AG04450 (cell line): ENCODE measurements at regions not wholly inside any gene's neighbourhood (a gene's known extent, or its start where the extent isn't known, plus 50 kb on each side); places are given as distances from the start of the nearest gene placed in this dataset.

Source experiments
- CTCF ChIA-PET: fragments of 300-600, 350-600 bp; formaldehyde crosslinking; extraction: SDS; loops from one replicate; lab custom pipeline; 2022; ENCODE audit warnings: antibody characterized with exemption, inconsistent platforms; lab: Charles Lee
- POLR2A ChIA-PET: fragments of 350-600 bp; formaldehyde crosslinking; extraction: SDS; loops from one replicate; lab custom pipeline; 2021; ENCODE audit warnings: antibody characterized with exemption, inconsistent platforms; lab: Yijun Ruan, JAX
- DNase-seq: peaks from one replicate; pipeline ENCODE4 v3.0.0-alpha.2; 2011; ENCODE audit warnings: low read depth, low spot score
- H3K27ac ChIP-seq: one replicate; pipeline ENCODE4 v1.5.1; 2012; ENCODE audit warnings: low read depth, low read length, control low read depth
- H3K27me3 ChIP-seq: one replicate; pipeline ENCODE4 v1.6.0; 2012; ENCODE audit warnings: low read length; ENCODE audit not compliant: control insufficient read depth, insufficient read depth
- H3K4me3 ChIP-seq: 2 replicates; pipeline ENCODE4 v1.5.1; 2011; ENCODE audit warnings: mild to moderate bottlenecking, low read depth, low read length, control low read depth
- H3K9me3 ChIP-seq: 2 replicates; pipeline ENCODE4 v1.5.1; 2012; ENCODE audit warnings: low read length; ENCODE audit not compliant: control insufficient read depth, insufficient read depth
- TF ChIP-seq, protein P1 (sequence below): IDR thresholded peaks from 2 replicates; pipeline ENCODE4 v1.5.1; 2011; ENCODE audit warnings: low read depth, low read length, control low read depth, inconsistent platforms

DNA sequence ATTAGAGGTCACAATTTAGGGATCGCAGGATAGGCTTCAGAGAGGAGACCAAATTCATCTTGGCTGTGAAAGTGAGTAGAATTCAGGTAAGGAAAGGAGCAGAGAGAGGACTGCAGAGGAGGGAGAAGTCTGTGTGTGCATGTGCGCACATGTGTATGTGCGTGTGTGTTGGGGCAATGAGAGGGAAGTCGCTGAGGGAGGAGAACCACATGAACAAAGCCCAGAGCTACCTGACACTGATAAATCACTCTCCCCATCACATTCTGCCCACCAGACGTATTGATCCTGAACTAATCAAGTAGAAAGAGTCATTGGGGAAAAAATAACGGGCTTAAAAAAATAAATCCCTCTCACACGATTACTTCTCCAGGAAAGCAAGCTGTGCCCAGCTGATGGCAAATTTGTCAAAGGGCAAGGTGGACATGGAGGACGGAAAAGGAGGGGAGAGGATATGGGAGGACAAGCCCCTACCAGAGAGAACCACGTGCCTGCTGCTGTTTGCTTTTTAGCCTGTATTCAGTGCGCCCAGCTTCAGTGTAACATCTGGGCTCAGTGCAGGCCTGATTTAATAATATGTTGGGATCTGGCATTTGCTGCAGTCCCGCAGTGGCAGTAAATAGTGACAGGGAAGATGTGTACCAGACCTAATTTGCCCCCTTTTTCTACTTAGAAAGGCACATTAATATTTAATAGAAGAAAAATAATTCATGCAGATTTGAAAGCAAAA, 307.5 kb downstream of the C1D start:
- ChIA-PET CTCF (no interaction called here), POLR2A (interaction anchor here (0.6 kb wide), 1 partner anchor 88 kb away, joined by 3 read pairs; no protein-coding TSS in a partner anchor)
- TF ChIP-seq, protein P1, sequence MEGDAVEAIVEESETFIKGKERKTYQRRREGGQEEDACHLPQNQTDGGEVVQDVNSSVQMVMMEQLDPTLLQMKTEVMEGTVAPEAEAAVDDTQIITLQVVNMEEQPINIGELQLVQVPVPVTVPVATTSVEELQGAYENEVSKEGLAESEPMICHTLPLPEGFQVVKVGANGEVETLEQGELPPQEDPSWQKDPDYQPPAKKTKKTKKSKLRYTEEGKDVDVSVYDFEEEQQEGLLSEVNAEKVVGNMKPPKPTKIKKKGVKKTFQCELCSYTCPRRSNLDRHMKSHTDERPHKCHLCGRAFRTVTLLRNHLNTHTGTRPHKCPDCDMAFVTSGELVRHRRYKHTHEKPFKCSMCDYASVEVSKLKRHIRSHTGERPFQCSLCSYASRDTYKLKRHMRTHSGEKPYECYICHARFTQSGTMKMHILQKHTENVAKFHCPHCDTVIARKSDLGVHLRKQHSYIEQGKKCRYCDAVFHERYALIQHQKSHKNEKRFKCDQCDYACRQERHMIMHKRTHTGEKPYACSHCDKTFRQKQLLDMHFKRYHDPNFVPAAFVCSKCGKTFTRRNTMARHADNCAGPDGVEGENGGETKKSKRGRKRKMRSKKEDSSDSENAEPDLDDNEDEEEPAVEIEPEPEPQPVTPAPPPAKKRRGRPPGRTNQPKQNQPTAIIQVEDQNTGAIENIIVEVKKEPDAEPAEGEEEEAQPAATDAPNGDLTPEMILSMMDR: no peak
- Histone ChIP-seq H3K27ac (no peak overlapping the region), H3K4me3 (no peak overlapping the region), H3K9me3 (no peaks in the 10 kb centered on the region), H3K27me3 (no peaks in the 10 kb centered on the region)
- no peak for DNase-seq

DNA sequence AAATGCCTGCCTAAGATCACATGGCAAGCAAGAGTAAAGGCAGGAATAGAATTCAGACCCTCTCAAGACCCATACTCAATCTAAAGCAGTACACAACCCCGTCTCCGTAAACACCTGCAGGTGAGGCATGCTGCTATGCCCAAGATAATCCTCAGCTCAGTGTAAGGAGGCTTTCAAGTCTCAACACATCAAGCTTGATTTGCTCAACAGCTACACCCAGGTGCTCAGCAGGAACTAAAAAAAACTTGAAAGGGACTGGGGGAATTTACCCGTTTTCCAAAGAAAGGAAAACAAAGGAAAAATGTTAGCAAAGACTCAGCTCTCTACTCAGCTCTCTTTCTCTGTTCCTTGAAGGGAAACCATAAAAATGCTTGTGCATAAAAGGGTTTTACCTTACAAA, 301.8 kb downstream of the C1D start:
- H3K27ac ChIP-seq: no peak overlapping the region
- ChIA-PET CTCF (interaction anchor here (0.8 kb wide), 1 partner anchor 12 kb away, joined by 3 read pairs; no protein-coding TSS in a partner anchor), POLR2A (no interaction called here)
- no peaks in the 10 kb centered on the region for H3K27me3 ChIP-seq
- no peak overlapping the region for H3K4me3 ChIP-seq
- TF ChIP-seq, protein P1: no peak
- DNase-seq: no peak
- H3K9me3 ChIP-seq: no peaks in the 10 kb centered on the region

DNA sequence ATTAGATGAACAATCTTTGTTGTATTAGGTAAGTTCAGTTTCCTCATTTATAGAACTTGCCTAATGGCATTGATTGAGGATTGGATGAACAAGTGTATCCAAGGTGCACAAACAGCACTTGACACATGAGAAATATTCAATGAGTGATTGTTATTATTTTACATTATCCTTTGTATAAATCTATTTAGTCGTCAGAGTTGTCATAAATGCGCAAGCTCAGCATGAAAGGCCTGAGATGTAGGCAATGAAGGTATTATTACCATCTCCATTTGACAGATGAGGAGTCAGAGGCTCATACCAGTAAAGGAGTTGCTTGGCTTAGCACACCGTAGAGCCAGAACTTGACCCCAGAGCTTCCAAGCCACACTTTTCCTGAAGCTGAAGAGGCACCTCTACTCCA, 291.4 kb downstream of the C1D start:
- CTCF ChIA-PET: no interaction called here
- no peak overlapping the region for H3K4me3 ChIP-seq
- H3K27ac ChIP-seq: no peak overlapping the region
- TF ChIP-seq, protein P1: no peak
- H3K27me3 ChIP-seq: no peaks in the 10 kb centered on the region
- no peaks in the 10 kb centered on the region for H3K9me3 ChIP-seq
- POLR2A ChIA-PET: no interaction called here
- no peak for DNase-seq

DNA sequence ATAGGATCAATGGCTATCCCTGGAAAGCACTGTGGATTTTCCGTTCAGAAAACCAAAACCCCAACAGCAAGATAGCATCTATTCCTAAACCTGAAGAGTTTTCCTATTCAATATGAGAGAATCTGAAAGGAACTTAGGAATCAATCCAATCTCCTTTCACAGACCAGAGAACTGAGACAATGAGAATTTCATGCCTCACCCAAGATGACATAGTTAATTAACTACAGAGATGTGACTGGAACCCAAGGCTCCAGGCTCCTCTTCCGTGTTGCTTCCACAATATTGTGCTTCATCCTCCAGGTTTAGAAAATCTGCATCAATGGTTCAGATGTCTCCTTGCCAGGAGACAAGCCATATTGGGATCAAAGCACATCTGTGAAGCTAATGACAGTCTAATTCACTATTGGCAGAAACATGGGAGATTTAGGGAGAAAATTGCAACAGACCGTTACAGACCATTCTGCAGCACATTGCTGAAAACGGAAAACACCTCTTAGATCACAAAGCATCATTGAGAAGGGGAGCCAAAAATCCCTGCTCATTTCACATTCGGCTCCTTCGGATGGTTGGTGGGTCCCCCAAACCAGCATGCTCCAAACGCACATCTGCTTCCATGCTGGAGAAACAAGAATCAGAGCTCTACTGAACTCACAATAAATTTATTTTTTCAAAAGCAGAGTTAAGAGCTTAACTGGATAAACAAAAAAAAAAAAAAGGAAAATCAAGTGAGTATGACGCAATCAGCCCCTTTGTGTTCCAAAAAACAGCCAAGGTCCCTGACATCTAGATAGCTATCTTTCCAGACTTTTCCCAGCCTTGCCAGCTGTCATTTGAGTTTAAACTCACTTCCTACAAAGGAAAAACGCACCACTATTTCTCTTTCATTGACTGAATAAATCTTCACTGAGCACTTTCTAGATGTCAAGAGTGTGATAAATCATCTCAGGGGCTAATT, 290.3 kb downstream of the C1D start:
- CTCF ChIA-PET: interaction anchor here (0.9 kb wide), 1 partner anchor 11 kb away, joined by 3 read pairs; no protein-coding TSS in a partner anchor
- POLR2A ChIA-PET: interaction anchor here (0.6 kb wide), 1 partner anchor 259 kb away, joined by 4 read pairs; no protein-coding TSS in a partner anchor

More for the DNA sequence above, 290.3 kb downstream of the C1D start:
- H3K27me3 ChIP-seq: no peaks in the 10 kb centered on the region
- H3K4me3 ChIP-seq: no peak overlapping the region
- H3K9me3 ChIP-seq: no peaks in the 10 kb centered on the region
- DNase-seq: no peak
- no peak overlapping the region for H3K27ac ChIP-seq
- TF ChIP-seq, protein P1: no peak
